HCT116 (cell line): ENCODE measurements at regions not wholly inside any gene's neighbourhood (a gene's known extent, or its start where the extent isn't known, plus 50 kb on each side); places are given as distances from the start of the nearest gene placed in this dataset.

Experiments used
- ATAC-seq: fragments of 200-7000 bp; cut with Tn5 transposase; 2 replicates; pipeline ENCODE4 v1.9.1; 2020; ENCODE audit warnings: mild to moderate bottlenecking, moderate library complexity
- BruUV-seq: library from RNA; stranded (reverse); fragments of 400-500 nt; replicated peaks from 2 replicates; lab custom pipeline; 2021; lab: Mats Ljungman, UMichigan
- CTCF ChIA-PET: fragments of 300-600 bp; sonication (Branson Sonifier 250); formaldehyde crosslinking; loops from one replicate; lab custom pipeline; 2021; ENCODE audit warnings: antibody characterized with exemption; lab: Charles Lee
- POLR2A ChIA-PET: fragments of 300-600, 350-600 bp; sonication (Branson Sonifier 250); formaldehyde crosslinking; loops from one replicate; lab custom pipeline; 2021; ENCODE audit warnings: antibody characterized with exemption; lab: Charles Lee
- RAD21 ChIA-PET, 2 experiments: fragments of 300-600 bp; sonication (Branson Sonifier 250); formaldehyde crosslinking; loops; one replicate each; lab custom pipeline; 2023; ENCODE audit warnings: low total read pairs in 2 of 2; ENCODE audit not compliant: uncharacterized antibody in 2 of 2, unreplicated experiment in 2 of 2, low non-redundant PET in 1 of 2; lab: Charles Lee
- DNase-seq: peaks from one replicate; pipeline ENCODE4 v3.0.0-alpha.2; 2010; ENCODE audit warnings: low read depth, low spot score
- H2AFZ ChIP-seq: fragments of 200-600 bp; shearing (Covaris generic), sonication (generic); 2 replicates; pipeline ENCODE4 v1.6.1; 2017; ENCODE audit warnings: low read depth, mixed run types, mixed read lengths, antibody characterized with exemption, low read length; ENCODE audit not compliant: poor library complexity, severe bottlenecking
- H3K27ac ChIP-seq: 2 replicates; pipeline ENCODE4 v1.5.1; 2012; ENCODE audit warnings: low read depth, low read length
- H3K27me3 ChIP-seq: fragments of 200-600 bp; sonication (generic); 2 replicates; pipeline ENCODE4 v1.6.1; 2016; ENCODE audit warnings: mixed run types, low read length, mixed read lengths; ENCODE audit not compliant: insufficient read depth
- H3K36me3 ChIP-seq, 2 experiments: fragments of 200-500 bp in 1 of 2; fragments of 200-600 bp in 1 of 2; sonication (Bioruptor generic) in 1 of 2; sonication (generic) in 1 of 2; 2 replicates each; pipeline versions ENCODE4 v1.5.1 to v1.6.1; 2014 to 2016; ENCODE audit warnings: low read length in 2 of 2, inconsistent platforms in 1 of 2, mixed read lengths in 1 of 2, mixed run types in 1 of 2; ENCODE audit not compliant: insufficient read depth in 2 of 2, control insufficient read depth in 1 of 2
- H3K4me1 ChIP-seq, 2 experiments: fragments of 200-600 bp in 1 of 2; sonication (generic) in 1 of 2; 2 replicates each; pipeline versions ENCODE4 v1.5.1 to v1.6.1; 2012 to 2017; ENCODE audit warnings: low read length in 2 of 2, inconsistent platforms in 1 of 2, mild to moderate bottlenecking in 1 of 2, mixed read lengths in 1 of 2, mixed run types in 1 of 2, moderate library complexity in 1 of 2; ENCODE audit not compliant: insufficient read depth in 2 of 2, control insufficient read depth in 1 of 2
- H3K4me2 ChIP-seq: fragments of 200-600 bp; sonication (generic); 2 replicates; pipeline ENCODE4 v1.6.1; 2017; ENCODE audit warnings: mixed run types, low read length, mixed read lengths
- H3K4me3 ChIP-seq, 2 experiments: fragments of 200-600 bp in 1 of 2; sonication (generic) in 1 of 2; replicated peaks in 1 of 2; 2 replicates each; pipeline ENCODE4 v1.5.1; 2011 to 2016; ENCODE audit warnings: low read length in 2 of 2, control low read depth in 1 of 2, low read depth in 1 of 2, mild to moderate bottlenecking in 1 of 2, mixed read lengths in 1 of 2, mixed run types in 1 of 2
- H3K79me2 ChIP-seq: fragments of 200-600 bp; sonication (generic); 2 replicates; pipeline ENCODE4 v1.6.1; 2017; ENCODE audit warnings: mild to moderate bottlenecking, mixed run types, low read length, moderate library complexity, mixed read lengths; ENCODE audit not compliant: insufficient read depth
- H3K9ac ChIP-seq: fragments of 200-600 bp; sonication (generic); 2 replicates; pipeline ENCODE4 v1.6.1; 2016; ENCODE audit warnings: low read length, mixed read lengths
- H3K9me2 ChIP-seq: fragments of 200-600 bp; sonication (generic), shearing (Covaris generic); 2 replicates; pipeline ENCODE4 v1.6.1; 2017; ENCODE audit warnings: mixed run types, mild to moderate bottlenecking, moderate library complexity; ENCODE audit not compliant: insufficient read depth
- H3K9me3 ChIP-seq, 2 experiments: fragments of 200-500 bp in 1 of 2; fragments of 200-600 bp in 1 of 2; sonication (Bioruptor generic) in 1 of 2; sonication (generic) in 1 of 2; 2 replicates each; pipeline ENCODE4 v1.6.1; 2014 to 2017; ENCODE audit warnings: low read length in 2 of 2, mixed read lengths in 2 of 2, inconsistent platforms in 1 of 2, low read depth in 1 of 2, mild to moderate bottlenecking in 1 of 2, mixed run types in 1 of 2, moderate library complexity in 1 of 2; ENCODE audit not compliant: control insufficient read depth in 1 of 2, insufficient read depth in 1 of 2
- H4K20me1 ChIP-seq: fragments of 200-600 bp; sonication (generic), shearing (Covaris generic); 2 replicates; pipeline ENCODE4 v1.6.1; 2017; ENCODE audit warnings: mixed run types, mild to moderate bottlenecking, moderate library complexity; ENCODE audit not compliant: insufficient read depth
- CBX3 ChIP-seq: IDR thresholded peaks from 2 replicates; pipeline ENCODE4 v1.6.1; 2012; ENCODE audit warnings: low read depth
- CEBPB ChIP-seq: IDR thresholded peaks from 2 replicates; pipeline ENCODE4 v1.6.1; 2012; ENCODE audit warnings: low read depth
- EZH2 ChIP-seq: fragments of 200-600 bp; sonication (generic); IDR thresholded peaks from 2 replicates; pipeline ENCODE4 v1.6.1; 2017; ENCODE audit warnings: antibody characterized with exemption, mixed run types
- EZH2phosphoT487 ChIP-seq: fragments of 200-600 bp; IDR thresholded peaks from 2 replicates; pipeline ENCODE4 v1.6.1; 2018; ENCODE audit warnings: antibody characterized with exemption, borderline replicate concordance
- FOSL1 ChIP-seq: IDR thresholded peaks from 2 replicates; pipeline ENCODE4 v1.6.1; 2012; ENCODE audit warnings: low read depth
- JUND ChIP-seq: IDR thresholded peaks from 2 replicates; pipeline ENCODE4 v1.6.1; 2012
- POLR2A ChIP-seq: IDR thresholded peaks from 2 replicates; pipeline ENCODE4 v1.7.0; 2011; ENCODE audit warnings: borderline replicate concordance; ENCODE audit not compliant: insufficient read depth, insufficient read length; ENCODE audit errors: extremely low read depth
- POLR2AphosphoS5 ChIP-seq: IDR thresholded peaks from 2 replicates; pipeline ENCODE4 v1.6.1; 2011; ENCODE audit warnings: mild to moderate bottlenecking, low read depth, low read length, moderate library complexity
- RAD21 ChIP-seq: IDR thresholded peaks from 2 replicates; pipeline ENCODE4 v1.6.1; 2012; ENCODE audit warnings: low read depth, mild to moderate bottlenecking
- SIN3A ChIP-seq: IDR thresholded peaks from 2 replicates; pipeline ENCODE4 v1.6.1; 2012; ENCODE audit warnings: low read depth
- SRF ChIP-seq: IDR thresholded peaks from 2 replicates; pipeline ENCODE4 v1.6.1; 2012; ENCODE audit warnings: low read depth
- TCF7L2 ChIP-seq: IDR thresholded peaks from 2 replicates; pipeline ENCODE4 v1.7.0; 2011; ENCODE audit warnings: borderline replicate concordance, inconsistent platforms; ENCODE audit not compliant: insufficient read depth, insufficient read length; ENCODE audit errors: extremely low read depth
- ZFX ChIP-seq: fragments of 450-650 bp; IDR thresholded peaks from 2 replicates; pipeline ENCODE4 v1.6.1; 2017
- ZNF274 ChIP-seq: fragments of 200-500 bp; sonication (Bioruptor generic); IDR thresholded peaks from 2 replicates; pipeline ENCODE4 v1.6.1; 2014; ENCODE audit warnings: mild to moderate bottlenecking, low read depth, low read length, inconsistent platforms
- intact Hi-C: fragments of 100-400 bp; cut with micrococcal nuclease; formaldehyde crosslinking; loops from 2 replicates; pipeline ENCODE4 v1.10.0; 2022
- TF ChIP-seq, protein P1 (sequence below): IDR thresholded peaks from 2 replicates; pipeline ENCODE4 v1.6.1; 2012; ENCODE audit warnings: low read depth
- TF ChIP-seq, protein P2 (sequence below): IDR thresholded peaks from 2 replicates; pipeline ENCODE4 v1.6.1; 2012
- TF ChIP-seq, protein P3 (sequence below): IDR thresholded peaks from 2 replicates; pipeline ENCODE4 v1.6.1; 2012
- TF ChIP-seq, protein P4 (sequence below), 3 experiments: fragments of 200-600 bp in 1 of 3; sonication (generic) in 1 of 3; IDR thresholded peaks in 2 of 3; conservative IDR thresholded peaks in 1 of 3; 2 replicates each; pipeline ENCODE4 v1.5.1; 2012 to 2017; ENCODE audit warnings: low read depth in 2 of 3, low read length in 2 of 3, antibody characterized with exemption in 1 of 3, borderline replicate concordance in 1 of 3, control low read depth in 1 of 3, mild to moderate bottlenecking in 1 of 3, mixed read lengths in 1 of 3, mixed run types in 1 of 3, moderate library complexity in 1 of 3; ENCODE audit not compliant: insufficient read depth in 1 of 3

DNA sequence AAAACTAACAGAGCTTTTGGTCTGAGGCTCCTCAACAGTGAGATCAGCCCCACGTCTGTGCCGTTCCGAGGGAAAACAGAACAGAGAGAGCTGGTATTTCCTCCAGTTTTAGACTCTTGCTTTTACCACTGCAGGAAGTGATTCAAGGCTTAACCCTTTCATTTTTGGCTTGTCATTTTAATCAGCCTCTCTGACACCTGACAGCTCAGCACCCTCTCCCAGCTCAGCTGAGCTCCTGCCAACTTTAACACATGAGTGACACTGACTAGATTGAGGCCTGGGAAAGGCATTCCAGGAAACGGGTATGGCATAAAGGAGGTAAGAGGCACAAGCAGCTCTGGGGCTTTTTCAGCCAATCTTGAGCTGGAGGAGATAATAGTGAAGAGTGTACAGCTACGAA is 239.4 kb upstream of the SKOR2 start:
- ATAC-seq (no peak), DNase-seq (no peak)
- H3K27me3 ChIP-seq: peaks cover 26% of the 10 kb centered on the region
- intact Hi-C loops: no loop called here
- no peaks in the 10 kb centered on the region for H4K20me1 ChIP-seq
- H3K79me2 ChIP-seq: no peaks in the 10 kb centered on the region
- RAD21 ChIA-PET: no interaction called here
- no peaks in the 10 kb centered on the region for H3K9me2 ChIP-seq
- no TSS peak for BruUV-seq
- no peak overlapping the region for H3K9ac ChIP-seq
- CTCF ChIA-PET: no interaction called here
- POLR2A ChIA-PET: no interaction called here
- TF ChIP-seq FOSL1: no peak
- TF ChIP-seq, protein P1, sequence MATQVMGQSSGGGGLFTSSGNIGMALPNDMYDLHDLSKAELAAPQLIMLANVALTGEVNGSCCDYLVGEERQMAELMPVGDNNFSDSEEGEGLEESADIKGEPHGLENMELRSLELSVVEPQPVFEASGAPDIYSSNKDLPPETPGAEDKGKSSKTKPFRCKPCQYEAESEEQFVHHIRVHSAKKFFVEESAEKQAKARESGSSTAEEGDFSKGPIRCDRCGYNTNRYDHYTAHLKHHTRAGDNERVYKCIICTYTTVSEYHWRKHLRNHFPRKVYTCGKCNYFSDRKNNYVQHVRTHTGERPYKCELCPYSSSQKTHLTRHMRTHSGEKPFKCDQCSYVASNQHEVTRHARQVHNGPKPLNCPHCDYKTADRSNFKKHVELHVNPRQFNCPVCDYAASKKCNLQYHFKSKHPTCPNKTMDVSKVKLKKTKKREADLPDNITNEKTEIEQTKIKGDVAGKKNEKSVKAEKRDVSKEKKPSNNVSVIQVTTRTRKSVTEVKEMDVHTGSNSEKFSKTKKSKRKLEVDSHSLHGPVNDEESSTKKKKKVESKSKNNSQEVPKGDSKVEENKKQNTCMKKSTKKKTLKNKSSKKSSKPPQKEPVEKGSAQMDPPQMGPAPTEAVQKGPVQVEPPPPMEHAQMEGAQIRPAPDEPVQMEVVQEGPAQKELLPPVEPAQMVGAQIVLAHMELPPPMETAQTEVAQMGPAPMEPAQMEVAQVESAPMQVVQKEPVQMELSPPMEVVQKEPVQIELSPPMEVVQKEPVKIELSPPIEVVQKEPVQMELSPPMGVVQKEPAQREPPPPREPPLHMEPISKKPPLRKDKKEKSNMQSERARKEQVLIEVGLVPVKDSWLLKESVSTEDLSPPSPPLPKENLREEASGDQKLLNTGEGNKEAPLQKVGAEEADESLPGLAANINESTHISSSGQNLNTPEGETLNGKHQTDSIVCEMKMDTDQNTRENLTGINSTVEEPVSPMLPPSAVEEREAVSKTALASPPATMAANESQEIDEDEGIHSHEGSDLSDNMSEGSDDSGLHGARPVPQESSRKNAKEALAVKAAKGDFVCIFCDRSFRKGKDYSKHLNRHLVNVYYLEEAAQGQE: no peak
- TF ChIP-seq EZH2: no peak
- no peak for TF ChIP-seq CEBPB
- no peak for TF ChIP-seq SIN3A
- no peak for TF ChIP-seq POLR2AphosphoS5
- no peak for TF ChIP-seq EZH2phosphoT487
- no peak for TF ChIP-seq CBX3
- TF ChIP-seq RAD21: no peak
- no peak for TF ChIP-seq ZNF274
- no peak for TF ChIP-seq SRF
- no peak for TF ChIP-seq JUND
- no peak for TF ChIP-seq TCF7L2
- TF ChIP-seq, protein P2, sequence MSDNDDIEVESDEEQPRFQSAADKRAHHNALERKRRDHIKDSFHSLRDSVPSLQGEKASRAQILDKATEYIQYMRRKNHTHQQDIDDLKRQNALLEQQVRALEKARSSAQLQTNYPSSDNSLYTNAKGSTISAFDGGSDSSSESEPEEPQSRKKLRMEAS: no peak
- no peak for TF ChIP-seq POLR2A
- TF ChIP-seq ZFX: no peak
- TF ChIP-seq, protein P3, sequence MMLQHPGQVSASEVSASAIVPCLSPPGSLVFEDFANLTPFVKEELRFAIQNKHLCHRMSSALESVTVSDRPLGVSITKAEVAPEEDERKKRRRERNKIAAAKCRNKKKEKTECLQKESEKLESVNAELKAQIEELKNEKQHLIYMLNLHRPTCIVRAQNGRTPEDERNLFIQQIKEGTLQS: no peak
- TF ChIP-seq, protein P4, sequence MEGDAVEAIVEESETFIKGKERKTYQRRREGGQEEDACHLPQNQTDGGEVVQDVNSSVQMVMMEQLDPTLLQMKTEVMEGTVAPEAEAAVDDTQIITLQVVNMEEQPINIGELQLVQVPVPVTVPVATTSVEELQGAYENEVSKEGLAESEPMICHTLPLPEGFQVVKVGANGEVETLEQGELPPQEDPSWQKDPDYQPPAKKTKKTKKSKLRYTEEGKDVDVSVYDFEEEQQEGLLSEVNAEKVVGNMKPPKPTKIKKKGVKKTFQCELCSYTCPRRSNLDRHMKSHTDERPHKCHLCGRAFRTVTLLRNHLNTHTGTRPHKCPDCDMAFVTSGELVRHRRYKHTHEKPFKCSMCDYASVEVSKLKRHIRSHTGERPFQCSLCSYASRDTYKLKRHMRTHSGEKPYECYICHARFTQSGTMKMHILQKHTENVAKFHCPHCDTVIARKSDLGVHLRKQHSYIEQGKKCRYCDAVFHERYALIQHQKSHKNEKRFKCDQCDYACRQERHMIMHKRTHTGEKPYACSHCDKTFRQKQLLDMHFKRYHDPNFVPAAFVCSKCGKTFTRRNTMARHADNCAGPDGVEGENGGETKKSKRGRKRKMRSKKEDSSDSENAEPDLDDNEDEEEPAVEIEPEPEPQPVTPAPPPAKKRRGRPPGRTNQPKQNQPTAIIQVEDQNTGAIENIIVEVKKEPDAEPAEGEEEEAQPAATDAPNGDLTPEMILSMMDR (IDR thresholded peaks at IDR 0.05 in 2 of 3, conservative IDR thresholded peaks at IDR 0.05 in 1 of 3; ENCODE audit: borderline replicate concordance in 1 of 3, insufficient read depth in 1 of 3, low read depth in 2 of 3, low read length in 2 of 3): no peak
- H2AFZ ChIP-seq: no peak overlapping the region
- no peak overlapping the region for H3K4me3 ChIP-seq
- no peak overlapping the region for H3K27ac ChIP-seq
- H3K4me2 ChIP-seq: no peak overlapping the region
- no peaks in the 10 kb centered on the region for H3K36me3 ChIP-seq
- no peaks in the 10 kb centered on the region for H3K9me3 ChIP-seq
- H3K4me1 ChIP-seq: no peaks in the 10 kb centered on the region
